CD14-positive monocyte (primary cell): ENCODE measurements at regions not wholly inside any gene's neighbourhood (a gene's known extent, or its start where the extent isn't known, plus 50 kb on each side); places are given as distances from the start of the nearest gene placed in this dataset.

Experiments used
- DNase-seq, 3 donors: peaks; one replicate each; pipeline ENCODE4 v3.0.0-alpha.2; 2011 to 2022
- H2AFZ ChIP-seq: 2 replicates; pipeline ENCODE4 v1.6.0; 2012; ENCODE audit warnings: mild to moderate bottlenecking, low read depth, low read length, inconsistent platforms; ENCODE audit not compliant: insufficient read depth, poor library complexity, severe bottlenecking
- H3K27ac ChIP-seq, 2 donors: 1 replicate in 1 of 2; 2 replicates in 1 of 2; pipeline ENCODE4 v1.5.1; 2012 to 2013; ENCODE audit warnings: low read length in 2 of 2, control low read depth in 1 of 2, inconsistent platforms in 1 of 2, low read depth in 1 of 2, mild to moderate bottlenecking in 1 of 2
- H3K27me3 ChIP-seq, 2 donors: one replicate each; pipeline versions ENCODE4 v1.6.0 to v1.6.1; 2011 to 2013; ENCODE audit warnings: low read length in 2 of 2; ENCODE audit not compliant: control insufficient read depth in 2 of 2, insufficient read depth in 2 of 2
- H3K36me3 ChIP-seq, 2 donors: replicated peaks in 1 of 2; 1 replicate in 1 of 2; 2 replicates in 1 of 2; pipeline versions ENCODE4 v1.5.1 to v1.6.1; 2012 to 2013; ENCODE audit warnings: low read length in 2 of 2, control low read depth in 1 of 2, inconsistent platforms in 1 of 2, mild to moderate bottlenecking in 1 of 2; ENCODE audit not compliant: insufficient read depth in 2 of 2, control insufficient read depth in 1 of 2
- H3K4me1 ChIP-seq, 2 donors: 1 replicate in 1 of 2; 2 replicates in 1 of 2; pipeline versions ENCODE4 v1.5.1 to v1.6.1; 2012 to 2013; ENCODE audit warnings: low read length in 2 of 2, control low read depth in 1 of 2, inconsistent platforms in 1 of 2, mild to moderate bottlenecking in 1 of 2, moderate library complexity in 1 of 2; ENCODE audit not compliant: insufficient read depth in 2 of 2, control insufficient read depth in 1 of 2
- H3K4me2 ChIP-seq: replicated peaks from 2 replicates; pipeline ENCODE3; 2012; ENCODE audit warnings: low read length, moderate library complexity, mild to moderate bottlenecking; ENCODE audit not compliant: poor library complexity, severe bottlenecking; ENCODE audit errors: extremely low read depth
- H3K4me3 ChIP-seq, 3 experiments: fragments of 200-600 bp in 1 of 3; sonication (generic) in 1 of 3; replicated peaks in 1 of 3; 1 replicate in 2 of 3; 2 replicates in 1 of 3; pipeline ENCODE4 v1.5.1; 2011 to 2013; ENCODE audit warnings: low read length in 3 of 3, mild to moderate bottlenecking in 3 of 3, control low read depth in 2 of 3, low read depth in 2 of 3, inconsistent platforms in 1 of 3, moderate library complexity in 1 of 3
- H3K79me2 ChIP-seq: 2 replicates; pipeline ENCODE4 v1.6.0; 2012; ENCODE audit warnings: mild to moderate bottlenecking, control low read depth, inconsistent platforms, low read length, moderate library complexity; ENCODE audit not compliant: insufficient read depth
- H3K9ac ChIP-seq: 2 replicates; pipeline ENCODE4 v1.6.0; 2017; ENCODE audit warnings: low read length, mild to moderate bottlenecking; ENCODE audit not compliant: insufficient read depth, poor library complexity, severe bottlenecking
- H3K9me3 ChIP-seq, 2 donors: replicated peaks in 1 of 2; 1 replicate in 1 of 2; 2 replicates in 1 of 2; pipeline versions ENCODE4 v1.5.1 to v1.6.1; 2012 to 2013; ENCODE audit warnings: low read length in 2 of 2, control low read depth in 1 of 2; ENCODE audit not compliant: control insufficient read depth in 1 of 2, insufficient read depth in 1 of 2
- H4K20me1 ChIP-seq: 2 replicates; pipeline ENCODE4 v1.6.0; 2012; ENCODE audit warnings: mild to moderate bottlenecking, low read length, control low read depth, moderate library complexity; ENCODE audit not compliant: insufficient read depth
- H3K27ac Mint-ChIP-seq, 7 donors: one replicate each; pipeline ENCODE4 v1.8.0; 2020; ENCODE audit warnings: mild to moderate bottlenecking in 7 of 7, mixed read lengths in 7 of 7, moderate library complexity in 6 of 7, inconsistent platforms in 2 of 7
- H3K27me3 Mint-ChIP-seq, 3 donors: one replicate each; pipeline ENCODE4 v1.8.0; 2021 to 2022; ENCODE audit warnings: low read depth in 3 of 3, mild to moderate bottlenecking in 3 of 3, mixed read lengths in 3 of 3, moderate library complexity in 3 of 3, inconsistent platforms in 1 of 3
- H3K36me3 Mint-ChIP-seq, 2 donors: one replicate each; pipeline ENCODE4 v1.8.0; 2020; ENCODE audit warnings: mixed read lengths in 2 of 2, inconsistent platforms in 1 of 2, mild to moderate bottlenecking in 1 of 2
- H3K4me1 Mint-ChIP-seq: one replicate; pipeline ENCODE4 v1.8.0; 2020; ENCODE audit warnings: mild to moderate bottlenecking, mixed read lengths
- H3K4me3 Mint-ChIP-seq, 2 donors: one replicate each; pipeline ENCODE4 v1.8.0; 2020; ENCODE audit warnings: mild to moderate bottlenecking in 2 of 2, mixed read lengths in 2 of 2, moderate library complexity in 1 of 2
- H3K9me3 Mint-ChIP-seq, 7 donors: one replicate each; pipeline ENCODE4 v1.8.0; 2020 to 2022; ENCODE audit warnings: mixed read lengths in 7 of 7, mild to moderate bottlenecking in 6 of 7, moderate library complexity in 6 of 7, inconsistent platforms in 2 of 7
- WGBS: methylation state at CpG from one replicate; pipeline ENCODE4 v1.1.5; 2013; ENCODE audit warnings: missing lambda C conversion rate; ENCODE audit not compliant: insufficient coverage; 5-methylcytosine and 5-hydroxymethylcytosine counted together
- intact Hi-C, 2 donors: fragments of 100-400 bp; cut with micrococcal nuclease; formaldehyde crosslinking; loops; one replicate each; pipeline versions ENCODE4 v1.15.0 to v1.15.1; 2023
- TF ChIP-seq, protein P1 (sequence below): fragments of 200-600 bp; IDR thresholded peaks from one replicate; pipeline ENCODE4 v1.8.0; 2022; ENCODE audit warnings: antibody characterized with exemption, mild to moderate bottlenecking

- no peaks in the 10 kb centered on the region for H3K36me3 Mint-ChIP-seq
- no peak overlapping the region for H3K27ac ChIP-seq
- no peak overlapping the region for H3K4me3 Mint-ChIP-seq
- H3K79me2 ChIP-seq = no peaks in the 10 kb centered on the region
- H2AFZ ChIP-seq = no peak overlapping the region
- intact Hi-C loops = no loop called here
- H3K36me3 ChIP-seq = no peaks in the 10 kb centered on the region
- DNase-seq = no peak
- peaks cover 0 to 6% (median 2%) of the 10 kb centered on the region in 7 donors for H3K9me3 Mint-ChIP-seq
- peaks cover 6 to 7% of the 10 kb centered on the region in 2 donors for H3K9me3 ChIP-seq
- no peak overlapping the region for H3K4me3 ChIP-seq
- TF ChIP-seq, protein P1, sequence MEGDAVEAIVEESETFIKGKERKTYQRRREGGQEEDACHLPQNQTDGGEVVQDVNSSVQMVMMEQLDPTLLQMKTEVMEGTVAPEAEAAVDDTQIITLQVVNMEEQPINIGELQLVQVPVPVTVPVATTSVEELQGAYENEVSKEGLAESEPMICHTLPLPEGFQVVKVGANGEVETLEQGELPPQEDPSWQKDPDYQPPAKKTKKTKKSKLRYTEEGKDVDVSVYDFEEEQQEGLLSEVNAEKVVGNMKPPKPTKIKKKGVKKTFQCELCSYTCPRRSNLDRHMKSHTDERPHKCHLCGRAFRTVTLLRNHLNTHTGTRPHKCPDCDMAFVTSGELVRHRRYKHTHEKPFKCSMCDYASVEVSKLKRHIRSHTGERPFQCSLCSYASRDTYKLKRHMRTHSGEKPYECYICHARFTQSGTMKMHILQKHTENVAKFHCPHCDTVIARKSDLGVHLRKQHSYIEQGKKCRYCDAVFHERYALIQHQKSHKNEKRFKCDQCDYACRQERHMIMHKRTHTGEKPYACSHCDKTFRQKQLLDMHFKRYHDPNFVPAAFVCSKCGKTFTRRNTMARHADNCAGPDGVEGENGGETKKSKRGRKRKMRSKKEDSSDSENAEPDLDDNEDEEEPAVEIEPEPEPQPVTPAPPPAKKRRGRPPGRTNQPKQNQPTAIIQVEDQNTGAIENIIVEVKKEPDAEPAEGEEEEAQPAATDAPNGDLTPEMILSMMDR = no peak
- no peaks in the 10 kb centered on the region for H4K20me1 ChIP-seq
- WGBS = no CpG with 5 or more reads among the region's 2 CpGs
- no peaks in the 10 kb centered on the region for H3K4me1 Mint-ChIP-seq
- H3K4me1 ChIP-seq = no peaks in the 10 kb centered on the region
- H3K27me3 ChIP-seq = no peaks in the 10 kb centered on the region
- H3K27ac Mint-ChIP-seq = no peak overlapping the region
- no peak overlapping the region for H3K4me2 ChIP-seq
- H3K27me3 Mint-ChIP-seq = no peaks in the 10 kb centered on the region
- H3K9ac ChIP-seq = no peak overlapping the region
These were observed 661.8 kb downstream of the SEMA5A start for GRCh38 chr5:8884029-8884428.

- Histone ChIP-seq H3K9ac (no peak overlapping the region), H3K27ac (no peak overlapping the region), H3K79me2 (no peaks in the 10 kb centered on the region), H3K9me3 (no peaks in the 10 kb centered on the region), H3K36me3 (no peaks in the 10 kb centered on the region), H4K20me1 (no peaks in the 10 kb centered on the region), H2AFZ (no peak overlapping the region), H3K4me2 (no peak overlapping the region), H3K4me3 (no peak overlapping the region), H3K27me3 (no peaks in the 10 kb centered on the region), H3K4me1 (no peaks in the 10 kb centered on the region)
- intact Hi-C loops = no loop called here
- Mint-ChIP-seq H3K9me3 (peaks cover 0 to 4% (median 2%) of the 10 kb centered on the region in 7 donors), H3K4me3 (no peak overlapping the region), H3K27ac (no peak overlapping the region), H3K4me1 (no peaks in the 10 kb centered on the region), H3K27me3 (peaks cover 0 to 2% (median 0%) of the 10 kb centered on the region in 3 donors), H3K36me3 (no peaks in the 10 kb centered on the region)
- TF ChIP-seq, protein P1 = no peak
- no CpG with 5 or more reads among the region's 3 CpGs for WGBS
- DNase-seq = no peak
These were observed 652.9 kb downstream of the SEMA5A start for GRCh38 chr5:8892926-8893325.
